ENCODE measurements at regions not wholly inside any gene's neighbourhood (a gene's known extent, or its start where the extent isn't known, plus 50 kb on each side); places are given as distances from the start of the nearest gene placed in this dataset.

- TF ChIP-seq POLR2A (IDR thresholded peaks at IDR 0.05) (no peak), CTCF (IDR thresholded peaks at IDR 0.05) (no peak), EP300 (IDR thresholded peaks at IDR 0.05) (no peak)
Observed at GRCh38 chr3:87733671-87734367, 325.0 kb downstream of the CGGBP1 start.
